ENCODE measurements at regions not wholly inside any gene's neighbourhood (a gene's known extent, or its start where the extent isn't known, plus 50 kb on each side); places are given as distances from the start of the nearest gene placed in this dataset.

GRCh38 chr11:81432333-81432732 is 1301.3 kb downstream of the FAM181B start:
- Histone ChIP-seq H2AK5ac (ENCODE audit: low read depth, low read length) (no peak overlapping the region), H4K91ac (ENCODE audit: insufficient read depth, low read depth, low read length) (no peak overlapping the region), H3K27ac (ENCODE audit: insufficient read depth, low read length) (no peak overlapping the region), H3K9ac (ENCODE audit: low read depth, low read length) (no peak overlapping the region), H4K8ac (ENCODE audit: low read depth in 2 of 2, low read length in 2 of 2) (no peak overlapping the region), H2AK9ac (replicated peaks; ENCODE audit: low read depth, low read length, poor library complexity) (no peak overlapping the region), H3K18ac (ENCODE audit: low read depth, low read length) (no peak overlapping the region), H3K4me3 (ENCODE audit: insufficient read depth, low read depth, low read length) (no peak overlapping the region), H3K4me1 (ENCODE audit: control insufficient read depth, insufficient read depth, low read length) (no peaks in the 10 kb centered on the region), H2BK20ac (ENCODE audit: low read depth, low read length) (no peak overlapping the region), H2BK15ac (ENCODE audit: low read depth, low read length) (no peak overlapping the region), H3K9me1 (ENCODE audit: insufficient read depth, low read length) (no peaks in the 10 kb centered on the region), H3K4me2 (ENCODE audit: low read depth, low read length) (no peak overlapping the region), H4K5ac (ENCODE audit: low read depth, low read length) (no peak overlapping the region), H3K36me3 (ENCODE audit: control insufficient read depth, insufficient read depth, low read length) (no peaks in the 10 kb centered on the region), H3K14ac (replicated peaks; ENCODE audit: low read depth, low read length) (no peak overlapping the region), H2BK5ac (ENCODE audit: low read depth, low read length, poor library complexity, severe bottlenecking) (no peak overlapping the region), H3K9me3 (ENCODE audit: control insufficient read depth, insufficient read depth, low read length) (no peaks in the 10 kb centered on the region), H3K4ac (ENCODE audit: low read depth, low read length) (no peak overlapping the region), H3K56ac (ENCODE audit: extremely low read depth, insufficient read depth, low read length) (no peak overlapping the region), H3K23ac (ENCODE audit: low read depth, low read length) (no peak overlapping the region), H3K79me1 (ENCODE audit: low read depth in 1 of 2, low read length in 2 of 2) (no peaks in the 10 kb centered on the region), H2BK120ac (ENCODE audit: low read depth, low read length) (no peak overlapping the region), H3K27me3 (ENCODE audit: control insufficient read depth, insufficient read depth, low read length) (no peaks in the 10 kb centered on the region), H4K20me1 (ENCODE audit: insufficient read depth, low read length) (no peaks in the 10 kb centered on the region), H2AFZ (replicated peaks; ENCODE audit: low read length, poor library complexity) (no peak overlapping the region)
- CTCF ChIA-PET, result no interaction called here
- no peak for DNase-seq
- POLR2A ChIA-PET (ENCODE audit: unreplicated experiment), result no interaction called here
- ATAC-seq (ENCODE audit: low read depth), result no peak
- intact Hi-C loops (cut with micrococcal nuclease), result no loop called here
- BruUV-seq (replicated peaks), result no TSS peak
- TF ChIP-seq MAZ (IDR thresholded peaks at IDR 0.05; ENCODE audit: borderline replicate concordance, low read depth, low read length) (no peak), SMC3 (IDR thresholded peaks at IDR 0.05; ENCODE audit: low read depth, low read length) (no peak)
- WGBS, 2 experiments (ENCODE audit: extremely low coverage in 2 of 2, insufficient read length in 1 of 2), result no CpG with 5 or more reads among the region's 1 CpG
- dilution Hi-C loops (cut with HindIII; ENCODE audit: low sequenced_read_pairs, unreplicated experiment), result no loop called here
- in situ Hi-C loops (cut with MboI; ENCODE audit: low sequenced_read_pairs), result no loop called here
